ENCODE measurements at regions not wholly inside any gene's neighbourhood (a gene's known extent, or its start where the extent isn't known, plus 50 kb on each side); places are given as distances from the start of the nearest gene placed in this dataset.

- no peak for TF ChIP-seq POLR2A (IDR thresholded peaks at IDR 0.05; ENCODE audit: low read depth, low read length)
- TF ChIP-seq POLR2AphosphoS5 (IDR thresholded peaks at IDR 0.05; ENCODE audit: low read depth, low read length), result no peak
- TF ChIP-seq SPI1 (IDR thresholded peaks at IDR 0.05; ENCODE audit: low read depth, low read length), result no peak
- no peak for TF ChIP-seq TAF1 (IDR thresholded peaks at IDR 0.05; ENCODE audit: low read depth, low read length)
These were observed 182.9 kb upstream of the NCAM1 start for GRCh38 chr11:112778091-112778876.

Data from GM12891 (cell line).